ENCODE measurements at regions not wholly inside any gene's neighbourhood (a gene's known extent, or its start where the extent isn't known, plus 50 kb on each side); places are given as distances from the start of the nearest gene placed in this dataset.

DNA sequence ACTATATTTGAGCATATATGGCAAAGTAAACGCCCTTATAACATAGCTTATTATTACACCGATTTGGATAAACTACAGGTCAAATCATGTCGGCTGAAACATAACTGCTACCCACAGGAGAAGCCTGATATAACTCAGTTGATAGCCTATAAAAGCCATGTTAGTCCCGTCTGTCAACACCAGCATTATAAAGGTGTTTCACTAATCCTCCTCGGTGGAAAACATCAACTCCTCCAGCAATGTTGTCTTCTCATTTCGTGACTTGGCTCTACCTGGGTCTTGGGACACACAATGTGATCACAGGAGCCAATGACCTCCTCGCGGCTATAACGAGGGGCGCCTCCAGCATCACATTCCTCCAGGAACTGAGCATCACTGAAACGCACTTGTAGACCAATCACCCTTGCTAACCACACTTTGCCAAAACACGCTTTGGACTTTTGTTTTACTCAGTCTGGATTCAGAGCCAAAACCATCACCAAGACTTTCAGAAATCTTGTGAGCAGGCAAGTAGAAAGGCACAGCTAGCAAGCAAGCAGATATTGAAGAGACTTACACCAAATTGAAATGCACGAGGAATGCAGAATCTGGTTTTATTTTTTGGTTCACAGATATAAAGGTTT lies 269.7 kb upstream of the NFE2L3 start:
- no peak for TF ChIP-seq EZH2 (IDR thresholded peaks at IDR 0.05)
- no peak for TF ChIP-seq POLR2AphosphoS5 (IDR thresholded peaks at IDR 0.05; ENCODE audit: borderline replicate concordance, low read depth, low read length)

Measured in SK-N-MC (cell line).